Umbilical cord (tissue), 1 donor: ENCODE measurements at regions not wholly inside any gene's neighbourhood (a gene's known extent, or its start where the extent isn't known, plus 50 kb on each side); places are given as distances from the start of the nearest gene placed in this dataset.
"Not testable (repeated sequence)": the region's sequence is repeated elsewhere in the genome, so short reads cannot be mapped to it uniquely, and the experiment has no call there.

Experiments used
- DNase-seq: peaks from one replicate; pipeline ENCODE4 v3.0.0-alpha.2; 2015; ENCODE audit warnings: low spot score

DNA sequence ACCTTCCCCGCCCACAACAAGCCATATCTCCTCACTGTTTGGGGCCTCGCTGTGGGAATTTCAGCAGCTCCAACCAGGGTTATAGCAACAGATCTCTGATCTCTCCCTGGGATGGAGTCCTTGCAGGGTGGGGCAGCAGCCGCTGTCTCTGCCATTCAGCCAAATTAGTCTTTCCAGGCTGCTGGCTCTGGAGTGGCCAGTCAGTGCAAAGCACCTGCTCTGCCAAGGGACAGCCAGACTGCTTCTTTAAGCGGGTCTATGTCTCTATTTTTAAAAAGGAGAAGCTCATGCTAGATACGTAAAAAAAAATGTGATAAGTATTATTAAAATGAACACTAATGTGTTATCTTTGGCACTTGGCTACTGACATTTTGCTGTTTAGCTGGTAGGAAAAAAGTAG, 380.2 kb downstream of the CDH10 start:
- DNase-seq: no peak

DNA sequence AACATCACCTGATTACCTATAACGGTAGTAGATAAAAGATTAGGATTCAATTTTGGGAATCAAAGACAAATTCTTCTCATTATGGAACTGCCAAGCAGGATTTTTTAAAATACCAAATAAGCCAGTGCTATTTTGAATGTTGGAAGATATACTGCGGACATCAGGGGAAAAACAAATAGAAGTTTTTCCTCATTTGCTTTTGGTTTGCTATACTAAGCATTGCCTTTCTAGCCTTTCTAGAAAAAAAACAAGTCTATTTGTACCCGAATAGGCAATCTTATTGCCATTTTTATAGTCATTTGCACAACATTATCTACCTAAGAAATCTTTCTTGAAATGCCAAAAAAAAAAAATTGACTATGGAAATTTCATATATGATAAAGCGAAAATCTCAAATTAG, 379.5 kb downstream of the CDH10 start:
- no peak for DNase-seq

DNA sequence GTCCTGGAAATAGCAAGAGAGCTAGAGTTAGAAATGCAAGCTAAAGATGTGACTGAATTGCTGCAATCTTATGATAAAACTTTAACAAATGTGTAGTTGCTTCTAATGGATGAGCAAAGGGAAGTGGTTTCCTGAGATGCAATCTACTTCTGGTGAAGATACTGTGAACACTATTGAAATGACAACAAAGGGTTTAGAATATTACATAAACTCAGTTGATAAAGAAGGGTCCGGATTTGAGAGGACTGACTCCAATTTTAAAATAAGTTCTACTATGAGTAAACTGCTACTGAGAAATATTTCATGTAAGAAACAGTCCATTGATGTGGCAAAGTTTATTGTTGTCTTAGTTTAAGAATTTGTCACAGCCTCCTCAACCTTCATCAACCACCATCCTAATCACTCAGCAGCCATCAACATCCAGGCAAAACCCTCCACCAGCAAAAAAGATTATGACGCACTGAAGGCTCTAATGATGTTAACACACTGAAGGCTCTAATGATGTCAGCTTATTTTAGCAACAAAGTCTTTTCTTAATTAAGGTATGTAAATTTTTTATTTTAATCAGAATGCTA, 376.2 kb downstream of the CDH10 start:
- DNase-seq: no peak

DNA sequence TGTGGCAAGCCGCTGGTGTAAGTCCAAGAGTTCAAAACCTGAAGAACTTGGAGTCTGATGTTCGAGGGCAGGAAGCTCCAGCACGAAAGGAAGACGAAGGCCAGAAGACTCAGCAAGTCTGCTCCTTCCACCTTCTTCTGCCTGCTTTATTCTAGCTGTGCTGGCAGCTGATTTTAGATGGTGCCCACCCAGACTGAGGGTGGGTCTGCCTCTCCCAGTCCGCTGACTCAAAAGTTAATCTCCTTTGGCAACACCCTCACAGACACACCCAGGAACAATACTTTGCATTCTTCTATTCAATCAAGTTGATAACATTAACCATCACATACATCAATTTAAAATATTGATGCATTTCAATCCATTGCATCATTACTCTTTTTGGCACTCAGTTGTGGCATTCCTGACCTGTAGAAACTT, 373.1 kb downstream of the CDH10 start:
- not testable (repeated sequence) for DNase-seq

DNA sequence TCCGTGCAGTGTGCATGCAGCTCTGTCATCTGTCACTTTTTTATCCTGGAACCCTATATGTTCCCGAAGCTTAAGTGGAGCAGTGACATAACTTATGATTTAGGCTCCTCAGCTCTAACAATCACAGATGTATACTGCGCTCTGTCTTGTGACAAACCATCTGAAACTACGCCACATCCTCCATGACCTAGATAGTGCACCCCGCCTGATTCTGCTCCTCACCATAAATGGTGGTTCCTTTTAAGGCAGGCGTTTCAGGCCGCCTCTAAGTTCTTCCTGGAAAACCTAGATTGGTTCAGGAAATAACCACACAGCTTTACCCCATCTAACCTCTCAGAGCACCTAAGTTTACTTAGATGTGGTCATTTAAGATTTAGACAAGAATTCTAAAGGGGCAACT, 372.0 kb downstream of the CDH10 start:
- DNase-seq: no peak

DNA sequence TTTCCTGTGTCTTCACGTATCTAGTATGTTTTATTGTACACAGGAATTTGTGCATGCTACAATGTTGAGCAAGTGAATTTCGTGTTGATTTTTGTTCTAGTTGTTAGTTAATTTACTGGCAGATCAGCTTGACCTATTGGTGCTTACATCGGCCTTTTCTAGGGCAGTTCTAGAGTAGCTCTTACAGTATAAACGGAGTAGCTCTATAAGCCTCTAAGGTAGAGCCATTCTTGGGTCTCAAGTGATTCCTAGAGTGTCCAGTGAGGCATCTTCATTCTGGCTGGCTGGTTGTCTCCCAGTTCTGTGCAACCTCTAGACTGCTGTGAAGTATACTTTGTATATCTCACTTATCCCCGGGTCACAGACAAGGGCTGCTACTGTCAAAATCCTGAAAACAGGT, 364.6 kb downstream of the CDH10 start:
- DNase-seq: no peak

DNA sequence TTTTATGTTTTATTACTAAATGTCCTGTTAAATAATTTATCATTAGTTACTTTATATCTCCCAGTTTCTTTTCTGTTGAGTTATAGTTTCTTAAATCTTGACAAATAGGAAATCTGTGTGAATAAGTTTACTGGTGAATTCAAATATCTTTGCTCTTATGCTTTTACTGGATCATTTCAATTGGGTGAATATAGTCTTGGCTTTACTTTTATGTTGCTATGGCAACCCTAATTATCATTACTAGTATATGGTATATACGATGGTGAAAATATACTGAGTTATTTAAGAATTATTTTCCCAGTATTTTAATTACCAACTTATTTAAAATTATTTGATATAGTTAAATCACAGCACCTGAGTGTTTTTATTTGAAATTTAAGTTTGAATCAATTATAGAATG, 363.0 kb downstream of the CDH10 start:
- DNase-seq: no peak

DNA sequence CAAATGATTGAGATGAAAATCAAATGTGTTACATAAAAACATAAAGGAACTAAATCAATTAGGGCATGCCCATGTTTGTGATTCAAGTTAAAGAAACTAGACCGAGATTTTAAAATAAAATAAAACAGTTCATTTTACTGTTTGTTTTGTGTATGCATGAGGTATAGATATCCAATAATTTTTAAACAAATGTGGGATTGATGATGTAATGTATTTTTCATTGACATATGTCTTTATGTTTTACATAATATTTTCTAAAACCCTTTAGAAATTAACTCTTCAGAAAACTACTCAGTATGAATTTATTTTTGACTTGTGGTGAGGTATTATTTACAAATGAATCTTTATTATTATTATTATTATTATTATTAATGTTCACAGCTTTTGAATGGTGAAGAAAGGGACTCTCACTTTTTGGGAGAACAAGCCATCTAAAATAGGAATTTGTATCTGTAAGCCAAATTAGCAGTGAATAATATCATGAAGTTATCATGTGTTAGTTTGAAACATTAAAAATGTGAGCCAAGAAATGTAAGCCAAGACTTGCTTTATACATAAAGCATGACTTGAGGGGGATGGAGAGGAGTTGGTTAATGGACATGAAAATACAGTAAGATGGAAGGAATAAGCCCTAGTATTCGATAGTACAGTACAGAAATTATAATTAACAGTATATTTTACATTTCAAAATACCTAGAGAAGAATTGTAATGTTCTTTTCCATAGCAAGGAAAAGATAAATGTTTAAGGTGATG, 355.0 kb downstream of the CDH10 start:
- DNase-seq: no peak

DNA sequence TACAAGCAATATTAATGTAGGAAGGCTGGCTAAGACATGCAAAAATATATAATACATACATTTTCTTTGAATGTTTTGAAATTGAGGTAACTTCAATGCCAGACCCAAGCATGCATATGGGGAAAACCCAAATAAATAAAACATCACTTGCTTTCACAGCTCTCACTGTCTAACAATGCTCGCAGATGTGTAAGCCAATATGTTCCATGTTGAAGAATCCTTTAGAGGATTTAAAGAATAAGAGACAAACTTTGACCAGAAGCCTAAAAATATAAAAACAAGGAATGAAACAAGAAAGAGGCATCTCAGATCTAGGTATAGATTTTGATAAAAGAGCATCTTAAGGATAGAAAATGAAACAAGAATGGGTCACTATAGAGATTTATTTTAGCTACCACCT, 354.2 kb downstream of the CDH10 start:
- DNase-seq: no peak

DNA sequence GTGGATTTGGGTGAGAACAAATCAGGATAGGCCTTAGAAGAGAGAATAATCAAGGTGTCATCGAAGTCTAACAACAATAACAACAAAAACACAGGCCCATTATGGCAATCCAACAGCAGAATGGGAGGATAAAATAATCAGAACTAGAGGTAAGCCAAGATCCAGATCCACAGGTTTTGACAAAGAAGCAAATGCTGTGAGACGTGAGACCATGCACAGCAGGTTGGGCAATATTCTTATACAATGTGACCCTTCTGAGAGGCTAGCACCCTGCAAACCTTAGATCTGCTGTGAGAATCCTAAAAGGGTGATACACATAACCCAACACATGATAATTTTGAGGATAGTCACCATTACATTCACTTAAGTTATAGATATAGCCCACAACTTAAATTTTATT, 352.9 kb downstream of the CDH10 start:
- DNase-seq: no peak

DNA sequence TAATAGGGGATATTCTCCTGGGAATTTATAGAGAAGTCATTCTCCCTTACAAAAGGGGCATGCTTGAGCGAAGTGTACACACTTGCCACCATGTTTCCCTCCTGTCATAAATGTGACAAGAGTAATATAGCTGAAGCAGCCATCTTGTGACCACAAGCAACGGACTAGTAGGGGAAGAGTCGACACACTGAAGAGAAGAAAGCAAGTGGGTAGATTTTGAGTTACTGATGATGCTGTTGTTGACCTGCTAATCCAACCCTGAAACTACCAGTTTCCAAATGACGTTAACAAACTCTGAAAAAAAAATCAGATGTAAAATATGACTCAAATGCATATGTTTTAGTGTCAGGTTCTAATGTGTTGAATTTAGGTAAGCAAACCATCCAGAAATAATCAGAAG, 350.4 kb downstream of the CDH10 start:
- DNase-seq: no peak

DNA sequence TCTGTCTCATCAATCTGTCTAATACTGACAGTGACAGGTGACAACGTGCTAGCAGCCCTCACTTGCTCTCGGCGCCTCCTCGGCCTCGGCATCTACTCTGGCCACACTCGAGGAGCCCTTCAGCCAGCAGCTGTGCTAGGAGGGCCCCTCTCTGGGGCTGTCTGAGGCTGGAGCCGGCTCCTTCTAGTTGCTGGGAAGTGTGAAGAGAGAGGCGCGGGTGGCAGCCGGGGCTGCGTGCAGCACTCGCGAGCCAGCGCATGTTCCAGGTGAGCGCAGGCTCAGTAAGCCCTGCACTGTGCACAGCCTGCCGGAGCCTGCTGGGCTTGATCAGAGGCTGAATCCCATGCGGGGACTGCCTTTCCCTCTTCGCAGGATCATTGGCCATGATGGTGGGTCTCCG, 330.7 kb downstream of the CDH10 start:
- no peak for DNase-seq

DNA sequence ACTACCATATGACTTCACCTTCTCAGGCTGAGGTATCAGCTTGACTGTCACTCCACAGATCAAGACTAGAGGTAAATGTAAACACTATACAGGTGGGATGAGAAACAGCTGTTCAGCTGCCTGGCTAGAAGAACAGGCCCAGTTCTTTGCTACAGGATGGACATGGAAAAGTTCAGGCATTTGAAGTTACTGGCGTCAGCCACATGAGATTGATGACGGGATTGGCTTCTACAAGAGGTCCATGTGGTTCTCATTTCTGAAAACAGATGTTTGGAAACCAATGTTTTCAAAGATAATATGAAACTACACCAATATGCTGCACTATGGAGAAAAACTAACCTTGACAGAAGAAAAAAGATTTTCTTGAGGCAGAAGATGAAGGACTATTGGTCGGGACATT, 324.1 kb downstream of the CDH10 start:
- no peak for DNase-seq

DNA sequence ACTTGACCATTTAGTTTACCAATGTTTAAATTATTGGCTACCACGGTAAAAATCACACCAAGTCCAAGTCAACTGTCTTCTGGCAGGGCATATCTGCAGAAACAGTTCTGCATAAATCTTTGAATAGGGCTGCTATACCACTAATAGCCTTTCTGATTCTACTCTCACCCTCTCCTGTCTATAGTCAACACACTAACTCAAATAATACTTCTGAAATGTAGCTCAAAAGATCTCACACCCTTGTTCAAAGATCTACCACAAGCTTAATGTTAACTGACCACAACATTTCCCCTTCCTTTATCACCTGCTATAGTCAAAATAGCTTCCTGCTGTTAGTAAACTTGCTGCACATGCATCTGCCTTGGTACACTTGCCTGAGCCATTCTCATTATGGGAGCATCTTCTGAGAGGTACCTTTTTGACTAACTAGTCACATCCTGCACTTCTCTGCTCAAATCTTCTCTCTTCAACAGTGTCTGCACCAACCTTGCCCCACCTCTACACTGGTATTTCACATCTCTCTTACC, 319.4 kb downstream of the CDH10 start:
- DNase-seq: no peak

DNA sequence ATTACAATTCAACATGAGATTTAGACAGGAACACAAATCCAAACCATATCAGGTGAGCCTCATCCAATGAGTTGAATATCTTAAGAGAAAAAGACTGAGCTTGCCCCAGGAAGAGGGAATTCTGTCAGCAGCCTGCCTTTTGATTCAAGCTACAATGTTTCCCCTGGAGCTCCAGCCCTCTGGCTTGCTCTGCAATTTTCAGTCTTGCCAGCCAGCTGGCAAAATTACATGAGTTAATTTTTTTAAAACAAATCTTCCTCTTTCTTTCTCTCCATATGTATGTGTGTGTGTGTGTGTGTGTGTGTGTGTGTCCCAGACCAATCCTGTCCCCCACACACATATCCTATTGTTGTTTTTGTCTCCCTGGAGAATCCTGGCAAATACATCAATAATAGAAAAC, 313.2 kb downstream of the CDH10 start:
- DNase-seq: no peak

DNA sequence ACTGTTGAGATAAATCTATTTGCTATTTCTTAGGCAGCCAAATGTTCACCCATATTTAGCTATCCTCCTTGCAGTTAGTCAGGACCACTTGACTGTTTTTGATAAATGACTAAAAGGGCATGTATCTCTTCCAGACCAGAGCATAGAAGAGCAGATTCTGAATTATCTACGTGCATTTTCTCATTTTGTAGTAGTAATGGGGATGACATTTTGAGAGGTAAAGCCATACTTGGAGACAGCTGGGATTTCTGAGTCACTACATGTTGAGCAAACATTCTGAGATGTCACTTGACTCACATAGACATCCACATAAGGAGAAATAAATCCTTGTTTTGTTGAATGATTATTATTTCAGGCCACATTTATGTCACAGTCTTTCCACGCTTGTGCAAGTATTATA, 297.6 kb downstream of the CDH10 start:
- no peak for DNase-seq

DNA sequence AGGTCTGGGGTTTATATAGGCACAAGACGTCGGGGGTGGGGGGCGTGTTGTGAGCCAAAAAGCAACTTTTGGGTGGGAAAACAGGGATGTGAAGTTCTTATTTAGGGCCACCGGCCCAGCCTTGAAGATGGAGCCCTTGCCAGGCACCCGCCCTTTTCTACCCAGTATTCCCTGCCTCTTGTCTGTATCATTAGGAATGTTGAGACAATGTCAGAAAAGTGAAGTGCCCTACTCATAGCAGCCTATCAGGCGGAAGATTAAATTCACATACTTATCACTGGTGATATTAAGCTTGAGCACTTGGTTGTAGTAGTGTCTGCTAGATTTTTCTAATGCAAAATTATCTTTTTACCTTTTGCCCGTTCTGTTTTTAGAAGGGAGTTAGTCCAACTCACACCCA, 293.5 kb downstream of the CDH10 start:
- DNase-seq: no peak

DNA sequence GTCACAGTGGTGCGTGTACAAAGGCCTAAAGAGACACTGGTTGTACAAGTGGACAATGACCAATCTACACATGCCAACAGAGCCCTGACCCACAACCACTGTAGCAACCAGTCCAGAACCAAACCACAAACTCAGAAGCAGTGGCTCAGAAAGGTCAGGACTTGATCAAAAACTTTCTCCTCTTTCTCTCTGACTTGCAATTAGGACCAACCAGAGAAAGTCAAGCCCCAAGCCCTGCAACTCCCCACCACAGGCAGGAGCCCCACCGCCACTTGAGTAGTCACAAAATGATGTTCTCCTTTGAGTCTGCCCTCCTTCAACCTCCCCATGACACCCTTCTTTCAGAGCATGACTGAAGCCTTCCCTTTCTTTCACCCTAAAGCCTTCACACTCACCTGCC, 291.8 kb downstream of the CDH10 start:
- no peak for DNase-seq

DNA sequence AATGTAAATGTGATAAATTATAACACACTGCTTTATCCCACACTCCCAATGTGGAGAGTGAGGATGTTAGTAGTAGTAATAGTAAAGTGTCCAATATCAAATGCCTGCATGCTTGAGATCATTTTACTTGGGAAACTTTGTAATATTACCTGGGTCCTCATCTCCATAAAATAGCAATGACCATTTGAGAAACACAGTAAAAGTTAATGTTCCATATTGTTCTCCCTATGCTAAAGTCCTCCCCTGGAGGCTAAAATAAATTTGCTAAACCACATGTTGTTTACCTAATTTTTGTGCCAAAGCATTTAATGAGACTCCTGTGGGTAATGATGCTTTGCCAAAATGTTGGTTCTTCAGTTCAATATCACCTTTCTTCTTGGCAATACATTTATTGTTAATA, 291.2 kb downstream of the CDH10 start:
- no peak for DNase-seq

DNA sequence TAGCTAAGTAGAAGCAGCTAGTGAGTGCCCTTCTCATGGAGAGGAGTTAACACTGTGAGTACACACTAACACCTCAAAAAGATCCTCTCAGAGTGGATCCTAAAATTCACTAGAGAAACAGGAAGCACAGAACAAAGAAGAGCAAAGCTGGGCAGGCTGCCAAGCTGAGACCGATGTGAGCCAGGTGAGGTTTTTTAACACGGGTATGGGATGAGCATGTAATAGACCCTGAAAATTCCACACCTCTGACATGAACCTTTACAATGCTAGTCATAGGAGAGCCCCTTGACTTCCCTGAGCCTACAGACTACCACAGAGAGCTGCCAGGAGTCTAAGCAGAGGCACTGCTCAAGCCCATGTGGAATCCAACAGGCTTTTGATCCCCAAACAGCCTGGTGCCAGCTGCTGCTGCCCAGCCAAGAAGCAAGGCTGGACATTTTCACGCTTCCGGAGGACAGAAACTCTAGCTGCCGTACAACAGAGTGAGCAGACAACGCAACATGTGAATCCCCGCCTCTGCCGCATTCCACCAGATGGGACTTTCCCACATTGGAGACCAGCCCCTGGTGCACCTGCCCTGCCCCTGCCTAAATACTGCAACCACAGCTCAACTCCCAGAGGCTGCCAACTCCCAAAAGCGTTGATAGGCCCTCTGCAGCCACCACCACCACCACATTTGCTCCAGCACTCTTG, 280.8 kb downstream of the CDH10 start:
- peak; percentile 3 for DNase-seq

DNA sequence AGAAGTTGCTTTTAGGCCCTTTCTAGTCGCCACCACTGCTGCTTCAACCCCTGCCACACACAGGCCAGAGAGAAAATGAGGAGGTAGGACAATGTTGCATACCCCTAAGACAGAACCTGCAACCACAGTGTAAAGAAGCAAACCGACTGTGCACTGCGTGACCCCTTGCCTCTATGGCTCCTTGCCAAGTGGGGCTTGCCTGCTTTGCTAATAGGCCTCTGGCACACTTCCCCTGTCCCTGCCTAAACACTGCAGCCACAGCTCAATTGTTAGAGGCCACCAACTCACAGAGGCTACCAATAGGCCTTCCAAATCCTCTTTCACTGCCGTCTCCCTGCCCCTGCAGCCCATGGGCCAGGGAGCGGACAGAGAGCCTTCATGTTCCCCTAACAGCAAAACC, 280.1 kb downstream of the CDH10 start:
- DNase-seq: no peak

DNA sequence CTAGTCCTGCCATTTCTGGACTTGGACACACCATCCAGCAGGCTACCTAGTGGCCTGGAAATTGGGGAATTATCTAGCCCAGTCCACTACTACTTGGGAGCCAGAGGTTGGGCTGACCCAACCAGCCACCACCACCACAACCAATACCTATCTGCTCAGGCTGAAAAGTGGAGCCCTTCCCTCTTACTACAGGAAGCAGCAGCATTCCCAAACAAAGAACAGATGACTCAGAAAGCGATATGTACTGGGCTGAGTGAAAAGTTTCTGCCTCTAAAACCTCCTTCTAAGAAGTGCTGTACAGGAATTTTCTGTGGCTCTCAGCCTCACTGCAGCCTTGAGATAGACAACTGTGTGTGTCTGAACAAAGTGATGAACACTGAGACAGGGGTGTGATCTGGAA, 279.4 kb downstream of the CDH10 start:
- DNase-seq: no peak

DNA sequence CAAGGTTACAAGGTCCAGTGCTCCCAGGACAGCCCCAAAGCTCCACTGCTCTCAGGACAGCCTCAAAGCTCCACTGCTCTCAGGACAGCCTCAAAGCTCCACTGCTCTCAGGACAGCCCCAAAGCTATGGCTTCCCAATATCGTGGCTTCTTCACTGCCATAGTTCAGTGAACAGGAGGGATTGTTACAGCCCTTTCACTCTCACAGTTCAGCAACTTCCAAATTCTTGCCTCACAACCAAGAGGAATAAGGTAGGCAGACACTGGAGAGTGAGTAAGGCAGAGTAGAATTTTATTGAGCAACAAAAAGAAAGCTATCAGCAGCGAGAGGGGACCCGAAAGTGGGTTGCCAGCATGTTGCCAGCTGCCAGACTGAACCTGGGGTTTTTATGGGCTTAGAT, 277.6 kb downstream of the CDH10 start:
- DNase-seq: no peak
